HG02884 (cell line): ENCODE measurements at regions not wholly inside any gene's neighbourhood (a gene's known extent, or its start where the extent isn't known, plus 50 kb on each side); places are given as distances from the start of the nearest gene placed in this dataset.
"Not testable (repeated sequence)": the region's sequence is repeated elsewhere in the genome, so short reads cannot be mapped to it uniquely, and the experiment has no call there.

ENCODE experiments used
- ATAC-seq: cut with Tn5 transposase; IDR thresholded peaks from one replicate; pipeline ENCODE4 v1.9.1; 2021; ENCODE audit warnings: mild to moderate bottlenecking, moderate library complexity; ENCODE audit not compliant: unreplicated experiment

DNA sequence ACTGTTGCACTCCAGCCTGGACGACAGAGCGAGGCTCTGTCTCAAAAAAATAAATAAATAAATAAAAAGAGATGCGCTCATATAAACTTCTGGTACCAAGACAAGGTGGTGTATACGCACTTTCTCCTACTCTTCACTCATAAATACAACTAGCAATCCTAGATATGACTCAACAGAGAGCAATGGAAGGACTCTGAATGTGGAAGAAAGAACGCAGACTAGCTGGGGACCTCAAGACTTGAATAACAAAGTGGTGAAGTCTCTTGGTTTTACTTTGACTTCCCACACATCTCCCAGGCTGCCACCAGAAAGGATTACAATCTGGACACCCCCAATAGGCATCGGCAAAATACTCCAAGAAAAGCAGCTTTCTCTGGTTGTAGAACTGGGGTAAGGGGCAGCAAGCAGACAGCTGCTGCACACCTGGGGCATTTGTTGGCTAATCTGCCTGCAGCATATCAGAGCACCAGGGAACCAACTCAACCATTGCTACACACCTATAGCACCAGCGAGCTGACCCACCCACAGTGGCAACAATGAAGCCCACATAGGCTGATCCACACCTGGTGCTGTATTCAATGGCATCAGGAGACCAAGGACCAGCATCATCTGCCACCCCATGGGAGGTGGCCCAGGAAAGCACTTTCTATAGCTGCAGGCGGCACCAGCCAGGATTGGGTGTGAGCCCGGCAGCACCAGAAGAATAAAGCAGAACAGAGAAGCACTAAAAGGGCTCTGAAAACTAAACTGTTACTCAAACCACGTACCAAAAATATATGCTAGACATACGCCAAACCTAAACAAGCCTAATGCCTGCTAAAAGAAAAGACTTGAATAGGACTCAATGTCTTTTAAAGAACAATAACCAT, 1231.7 kb upstream of the TMEM132C start:
- ATAC-seq, result no peak

DNA sequence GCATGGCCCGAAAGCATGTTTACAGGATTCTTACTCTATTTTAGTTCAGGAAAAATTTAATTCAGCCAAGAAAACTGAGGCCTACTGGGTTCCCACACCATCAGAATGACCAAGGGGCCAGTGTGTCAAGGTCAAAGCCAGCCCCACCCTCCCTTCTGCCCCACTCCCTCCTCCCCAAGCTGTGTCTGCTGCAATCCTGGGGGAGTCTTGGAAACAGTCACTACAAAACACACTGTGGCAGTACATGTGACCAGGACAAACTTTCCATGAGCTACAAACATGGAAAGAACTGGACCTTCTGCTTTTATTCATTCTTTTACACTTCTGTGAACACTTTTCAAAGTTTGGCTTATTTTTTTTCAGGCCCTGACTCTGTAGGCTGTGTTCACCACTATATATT, 1228.8 kb upstream of the TMEM132C start:
- no peak for ATAC-seq

DNA sequence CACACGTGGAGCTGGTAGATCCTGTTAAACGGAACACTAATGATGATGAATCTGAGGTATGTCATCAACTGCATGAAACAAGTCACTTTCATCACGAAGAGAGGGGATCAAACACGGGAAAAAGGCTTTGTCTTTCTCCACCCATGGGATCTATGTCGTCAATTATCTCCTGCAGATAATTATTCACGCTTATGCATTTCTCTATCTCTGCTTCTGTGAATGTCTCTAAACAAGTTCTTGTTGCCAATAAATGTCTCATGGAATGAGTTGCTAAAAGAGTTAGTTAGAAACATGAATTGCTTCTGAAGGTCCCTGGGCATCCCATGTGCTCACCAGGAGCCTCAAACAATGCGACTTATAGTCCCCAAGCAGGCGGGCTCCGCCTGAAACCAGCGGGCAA, 1228.2 kb upstream of the TMEM132C start:
- no peak for ATAC-seq

DNA sequence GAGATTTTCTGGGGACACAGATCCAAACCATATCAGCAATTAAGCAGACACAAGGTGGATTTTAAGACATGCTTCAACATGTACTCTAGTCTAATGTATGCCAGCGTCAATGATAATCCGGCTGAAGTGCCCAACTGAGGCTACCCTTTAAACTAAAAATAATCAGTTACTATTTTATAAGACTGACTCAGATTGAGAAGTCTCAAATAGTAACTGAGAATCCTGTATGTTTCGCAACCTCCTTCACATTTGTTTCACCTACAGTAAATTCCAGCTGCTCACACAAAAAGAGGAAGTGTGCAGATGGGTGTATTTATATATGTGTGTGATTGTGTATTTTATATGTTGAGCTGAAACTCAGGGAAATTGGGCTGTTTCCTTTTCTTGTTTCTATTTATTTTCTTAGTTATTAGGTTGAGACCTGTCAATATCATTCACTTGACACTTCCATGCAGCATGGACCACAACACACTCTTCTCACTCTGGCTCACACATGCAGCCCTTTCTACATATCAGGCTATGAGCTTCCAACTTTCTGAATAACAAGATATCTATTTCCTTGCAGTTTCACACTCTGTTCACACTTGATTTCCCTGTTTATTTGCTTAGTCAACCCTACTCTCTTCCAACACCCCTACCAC, 1224.9 kb upstream of the TMEM132C start:
- peak; percentile 98 for ATAC-seq

DNA sequence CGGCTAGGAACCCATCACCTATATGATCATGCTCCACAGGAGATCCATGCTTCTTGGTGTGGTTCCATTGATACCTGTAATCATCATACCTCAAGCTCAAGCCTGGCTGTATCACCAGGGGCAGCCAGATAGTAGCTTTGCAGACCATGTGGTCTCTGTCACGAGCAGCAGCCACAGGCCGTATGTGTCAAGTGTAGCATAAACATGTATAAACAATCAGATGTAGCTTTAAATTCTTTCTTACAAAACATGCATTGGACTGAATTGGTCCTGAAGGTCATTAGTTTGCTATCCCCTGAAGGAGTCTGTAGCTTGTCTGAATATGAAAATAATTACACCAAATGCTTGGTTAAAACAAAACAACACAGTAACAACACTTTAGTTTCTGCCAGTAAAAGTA, 1223.2 kb upstream of the TMEM132C start:
- no peak for ATAC-seq

DNA sequence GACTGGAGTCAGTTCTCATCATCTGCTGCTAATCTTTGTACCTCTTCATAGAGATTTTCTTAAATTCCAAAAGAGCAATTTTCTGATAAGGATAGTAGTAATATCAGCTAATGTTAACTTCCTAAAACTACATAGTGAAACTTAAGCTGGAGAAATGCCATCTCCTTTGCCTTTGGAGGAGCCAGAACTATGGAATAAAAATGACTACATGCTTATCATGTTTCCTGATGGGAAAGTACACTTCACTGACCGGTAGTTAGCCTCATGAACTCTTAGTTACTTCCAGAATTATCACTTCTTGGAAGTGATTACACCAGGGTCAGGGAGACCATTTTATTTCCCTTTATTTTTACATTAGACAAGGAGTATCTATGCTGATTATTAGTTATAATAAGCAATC, 1222.1 kb upstream of the TMEM132C start:
- no peak for ATAC-seq

DNA sequence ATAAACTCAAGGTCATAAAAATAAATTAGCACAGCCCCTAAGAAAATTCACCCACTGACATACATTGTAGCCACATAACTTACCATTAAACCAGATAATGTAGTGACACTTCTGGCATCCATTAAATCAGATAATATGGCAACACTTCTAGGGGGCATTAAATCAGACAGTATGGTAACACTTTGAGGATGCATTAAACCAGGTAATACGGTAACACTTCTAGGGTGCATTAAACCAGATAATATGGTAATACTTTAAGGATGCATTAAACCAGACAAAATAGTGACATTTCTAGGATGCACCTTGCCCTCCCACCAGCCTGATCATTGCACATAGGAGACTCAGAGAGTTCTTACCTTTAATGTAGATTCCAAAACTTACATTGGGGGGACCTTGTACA, 1220.5 kb upstream of the TMEM132C start:
- no peak for ATAC-seq

DNA sequence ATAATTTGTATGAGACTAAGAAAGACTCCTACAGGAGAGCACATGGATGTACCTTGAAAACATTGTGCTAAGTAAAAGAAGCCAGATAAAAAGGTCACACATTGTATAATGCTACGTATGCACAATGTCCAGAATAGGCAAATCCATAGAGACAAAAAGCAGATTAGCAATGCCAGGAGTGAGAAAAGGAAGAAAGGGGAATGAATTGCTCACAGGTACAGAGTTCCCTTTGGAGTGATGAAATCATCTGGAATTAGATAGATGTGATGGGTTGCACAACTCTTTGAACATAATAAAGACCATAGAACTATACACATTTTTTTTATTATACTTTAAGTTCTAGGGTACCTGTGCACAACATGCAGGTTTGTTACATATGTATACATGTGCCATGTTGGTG, 1218.9 kb upstream of the TMEM132C start:
- no peak for ATAC-seq

DNA sequence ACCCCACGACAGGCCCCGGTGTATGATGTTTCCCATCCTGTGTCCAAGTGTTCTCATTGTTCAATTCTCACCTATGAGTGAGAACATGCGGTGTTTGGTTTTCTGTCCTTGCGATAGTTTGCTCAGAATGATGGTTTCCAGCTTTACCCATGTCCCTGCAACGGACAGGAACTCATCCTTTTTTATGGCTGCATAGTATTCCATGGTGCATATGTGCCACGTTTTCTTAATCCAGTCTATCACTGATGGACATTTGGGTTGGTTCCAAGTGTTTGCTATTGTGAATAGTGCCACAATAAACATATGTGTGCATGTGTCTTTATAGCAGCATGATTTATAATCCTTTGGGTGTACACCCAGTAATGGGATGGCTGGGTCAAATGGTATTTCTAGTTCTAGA, 1218.4 kb upstream of the TMEM132C start:
- ATAC-seq, result not testable (repeated sequence)

DNA sequence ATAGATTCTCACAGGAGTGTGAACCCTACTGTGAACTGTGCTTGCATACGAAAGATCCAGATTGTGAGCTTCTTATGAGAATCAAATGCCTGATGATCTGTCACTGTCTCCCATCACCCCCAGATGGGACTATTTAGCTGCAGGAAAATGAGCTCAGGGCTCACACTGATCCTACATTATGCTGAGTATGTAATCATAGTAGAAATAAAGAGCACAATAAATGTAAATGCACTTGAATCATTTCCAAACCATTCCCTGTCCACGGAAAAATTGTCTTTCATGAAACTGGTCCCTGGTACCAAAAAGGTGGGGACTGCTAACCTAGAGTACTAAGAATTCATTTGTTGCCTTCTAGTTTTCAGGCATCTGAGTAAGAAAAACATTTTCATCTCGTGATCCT, 1215.8 kb upstream of the TMEM132C start:
- no peak for ATAC-seq

DNA sequence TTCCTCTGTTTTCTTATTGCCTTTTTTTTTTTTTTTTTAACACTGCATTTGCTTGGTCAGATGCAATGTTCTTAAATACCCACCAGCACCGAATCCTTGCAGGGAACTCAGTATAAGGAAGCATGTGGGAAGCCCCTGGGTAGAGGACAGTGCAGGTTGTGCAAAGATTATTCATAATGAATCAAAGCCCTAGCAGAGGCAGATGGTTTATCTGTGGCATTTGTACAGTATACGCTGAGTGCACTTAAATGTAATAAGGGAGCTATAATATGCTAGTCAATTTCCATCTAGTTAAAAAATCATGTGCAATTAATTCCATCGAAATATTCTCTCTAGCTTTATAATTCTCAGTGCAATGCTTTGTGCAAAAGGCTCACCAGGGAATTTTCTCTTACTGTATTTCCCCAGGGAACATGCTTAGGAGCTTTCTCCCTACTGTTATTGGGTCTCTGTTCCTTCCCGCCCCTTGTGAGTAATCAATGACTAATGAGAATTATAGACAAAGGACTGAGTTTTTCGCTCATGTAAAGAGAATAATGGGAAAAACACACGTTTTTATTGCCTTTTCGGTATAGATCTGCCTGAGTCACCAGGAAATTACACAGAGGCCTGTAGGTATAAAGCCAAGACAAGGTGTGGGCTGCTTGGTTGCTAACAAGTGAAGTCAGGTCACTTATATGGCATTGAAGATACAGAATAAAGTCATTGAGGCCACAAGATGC, 1214.3 kb upstream of the TMEM132C start:
- no peak for ATAC-seq

DNA sequence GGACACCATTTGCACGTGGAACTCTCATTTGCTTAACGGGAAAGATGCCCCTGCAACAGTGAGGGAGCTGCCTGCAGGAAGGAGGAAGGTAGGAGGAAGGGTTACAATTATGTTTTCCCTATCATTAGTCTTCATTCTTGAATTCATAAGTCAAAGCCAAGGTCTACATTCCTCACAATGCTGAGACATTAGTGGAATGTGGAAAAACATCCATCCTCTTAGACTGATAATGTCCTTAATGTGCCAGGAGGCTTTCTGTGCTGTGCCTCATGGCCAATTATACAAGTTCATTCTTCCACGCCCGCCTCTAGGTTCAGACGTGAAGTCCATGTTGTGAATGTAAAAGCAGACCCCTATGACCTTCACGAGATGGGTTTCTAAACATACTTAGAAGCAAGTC, 1212.4 kb upstream of the TMEM132C start:
- ATAC-seq, result no peak

DNA sequence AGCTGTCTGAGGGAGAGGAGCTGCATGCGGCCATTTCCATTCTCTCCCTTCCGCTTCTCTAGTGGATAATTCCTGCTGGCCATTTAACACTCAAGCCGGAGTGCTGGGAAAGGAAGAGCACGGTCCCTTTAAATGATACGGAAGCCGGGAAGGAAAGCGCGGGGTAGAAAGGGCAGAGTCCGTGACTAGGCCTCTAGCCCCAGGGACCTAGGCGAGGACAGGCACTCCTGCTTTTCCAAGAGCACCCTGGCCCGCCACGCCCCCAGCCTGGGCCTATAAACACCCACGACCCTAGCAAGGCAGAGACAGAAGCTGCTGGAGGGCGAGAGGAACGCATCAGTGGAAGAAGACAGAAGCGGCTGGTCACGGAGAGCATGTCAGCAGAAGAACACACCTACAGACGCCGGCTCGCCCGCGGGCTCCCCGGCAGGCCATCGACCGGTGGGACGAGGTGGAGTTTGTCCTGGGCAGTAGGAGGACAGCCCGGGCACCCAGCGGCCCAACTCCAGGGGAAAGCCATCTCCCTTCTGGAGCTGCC, 1206.6 kb upstream of the TMEM132C start:
- no peak for ATAC-seq

DNA sequence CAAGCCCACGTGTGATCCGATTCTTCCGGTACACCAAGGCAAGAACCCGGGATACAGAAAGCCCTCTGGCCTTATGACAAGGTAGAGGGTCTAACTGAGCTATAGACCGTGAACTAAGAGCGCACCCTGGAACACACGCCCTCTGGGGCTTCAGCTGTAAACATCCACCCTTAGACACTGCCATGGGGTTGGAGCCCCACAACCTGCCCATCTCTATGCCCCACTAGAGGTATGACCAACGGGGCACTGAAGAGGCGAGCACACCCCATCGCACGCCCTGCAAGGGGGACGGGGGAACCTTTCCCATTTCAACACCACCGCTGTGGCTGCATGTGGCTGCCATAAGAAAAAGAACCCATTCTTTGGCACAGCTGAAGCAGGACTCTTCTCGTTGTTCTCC, 1206.0 kb upstream of the TMEM132C start:
- no peak for ATAC-seq

DNA sequence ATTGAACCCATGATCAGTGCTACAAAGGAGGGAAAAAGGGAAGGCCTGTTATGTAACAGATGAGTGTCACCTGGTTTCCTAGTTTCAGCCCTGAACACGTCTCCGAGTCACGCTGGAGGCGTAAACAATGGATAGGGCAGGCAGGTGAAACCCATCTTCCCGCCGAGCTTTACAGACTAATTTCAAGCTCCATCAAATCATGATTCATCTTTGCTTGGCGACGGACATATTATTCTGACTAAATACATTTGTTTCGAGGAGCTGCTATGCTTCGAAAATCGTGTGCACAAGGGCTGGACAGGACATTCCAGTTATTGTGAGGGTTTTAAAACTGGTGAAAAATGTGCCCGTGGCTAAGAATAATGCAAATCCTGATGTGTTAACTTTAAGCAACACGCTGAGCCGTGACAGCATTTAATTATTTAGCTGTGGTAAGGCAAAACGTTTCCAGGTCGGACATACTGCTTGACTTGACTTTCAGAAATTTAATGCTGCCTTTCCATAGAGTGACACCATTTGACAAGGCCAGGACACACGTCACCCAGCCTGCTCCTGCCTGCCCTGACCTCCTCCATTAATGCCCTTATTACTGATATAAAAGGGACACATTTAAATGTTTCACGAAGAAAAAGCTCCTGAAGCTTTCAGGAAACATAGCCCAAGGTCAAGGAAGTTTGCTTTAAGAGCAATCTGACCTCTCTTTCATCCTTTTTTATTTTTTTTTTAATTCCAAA, 1203.5 kb upstream of the TMEM132C start:
- no peak for ATAC-seq

DNA sequence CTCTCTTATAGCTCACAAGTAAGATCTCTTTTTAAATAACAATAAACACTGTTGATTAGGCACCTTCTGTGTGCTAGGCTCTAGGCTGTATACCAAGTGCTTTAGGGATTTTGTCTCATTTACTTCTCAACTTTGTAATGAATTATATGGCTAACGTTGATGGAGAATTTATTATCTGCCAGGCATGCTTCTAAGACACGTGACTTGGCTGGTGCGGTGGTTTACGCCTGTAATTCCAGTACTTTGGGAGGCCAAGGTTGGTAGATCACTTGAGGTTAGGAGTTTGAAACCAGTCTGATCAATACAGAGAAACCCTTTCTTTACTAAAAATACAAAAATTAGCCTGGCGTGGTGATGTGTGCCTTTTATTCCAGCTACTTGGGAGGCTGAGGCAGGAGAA, 1202.8 kb upstream of the TMEM132C start:
- ATAC-seq, result no peak

DNA sequence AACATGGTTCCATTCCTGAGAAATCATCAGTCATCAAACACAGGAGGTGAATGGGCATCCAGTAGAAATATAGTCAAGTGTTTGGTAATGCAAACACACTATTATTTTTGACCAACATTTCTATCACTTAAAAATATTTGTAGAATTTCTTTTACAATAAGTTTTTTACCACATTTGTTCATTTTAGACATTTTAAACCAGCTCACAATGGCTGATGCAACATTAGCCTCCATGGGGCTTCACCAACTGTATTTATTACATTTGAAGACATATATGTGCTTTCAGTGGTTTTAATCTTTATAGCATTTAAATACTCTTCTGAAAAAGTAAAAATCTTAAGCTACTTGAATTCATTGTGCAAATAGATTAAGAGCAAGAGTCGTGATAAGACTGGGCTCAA, 1201.4 kb upstream of the TMEM132C start:
- ATAC-seq, result no peak

DNA sequence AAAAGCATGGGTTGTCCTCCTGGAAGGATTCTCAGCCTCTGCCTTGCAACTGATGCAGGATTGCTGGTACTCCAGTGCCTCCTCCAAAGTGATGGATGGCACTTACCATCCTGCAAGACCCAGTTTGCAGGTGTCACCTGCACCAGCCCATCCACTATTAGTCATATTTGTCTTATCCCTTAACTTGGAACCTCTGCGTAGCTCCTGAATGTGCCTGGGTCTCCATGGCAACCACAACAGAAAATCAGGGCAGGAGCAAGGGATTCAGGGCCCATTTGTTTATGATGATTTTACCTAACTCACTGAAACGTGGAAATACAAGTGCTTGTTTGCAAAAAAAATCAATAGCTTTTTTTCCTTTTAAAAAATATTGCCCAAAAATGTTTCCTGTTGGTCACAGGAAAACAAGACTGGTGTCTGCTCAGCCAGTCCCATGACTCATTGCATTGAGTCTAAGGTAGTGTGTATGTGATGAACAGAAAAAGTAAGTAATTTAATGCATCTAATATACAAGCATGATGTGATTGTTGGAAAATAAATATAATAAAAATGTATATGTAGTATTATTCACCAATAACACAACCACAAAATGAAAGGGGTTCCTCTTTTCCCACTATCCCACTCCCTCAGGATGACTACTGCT, 1196.3 kb upstream of the TMEM132C start:
- ATAC-seq, result no peak

DNA sequence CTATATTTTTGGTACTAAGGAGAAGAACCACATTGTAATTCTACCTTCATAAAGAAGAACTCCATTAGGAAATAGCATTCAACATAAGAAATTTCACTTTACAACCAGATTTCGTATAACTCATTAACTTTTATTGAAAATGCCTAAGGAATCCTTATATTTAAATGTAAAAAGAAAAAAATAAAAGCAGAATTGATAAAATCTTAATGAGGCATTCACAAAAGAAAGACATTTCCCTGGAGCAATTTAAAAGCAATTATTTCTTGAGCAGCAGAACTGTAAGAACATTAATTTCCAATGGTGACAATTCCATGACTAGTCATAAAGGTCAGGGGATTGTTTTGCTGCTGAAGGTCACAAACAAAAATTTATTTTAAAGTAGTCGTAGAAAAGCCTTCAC, 1192.8 kb upstream of the TMEM132C start:
- no peak for ATAC-seq

DNA sequence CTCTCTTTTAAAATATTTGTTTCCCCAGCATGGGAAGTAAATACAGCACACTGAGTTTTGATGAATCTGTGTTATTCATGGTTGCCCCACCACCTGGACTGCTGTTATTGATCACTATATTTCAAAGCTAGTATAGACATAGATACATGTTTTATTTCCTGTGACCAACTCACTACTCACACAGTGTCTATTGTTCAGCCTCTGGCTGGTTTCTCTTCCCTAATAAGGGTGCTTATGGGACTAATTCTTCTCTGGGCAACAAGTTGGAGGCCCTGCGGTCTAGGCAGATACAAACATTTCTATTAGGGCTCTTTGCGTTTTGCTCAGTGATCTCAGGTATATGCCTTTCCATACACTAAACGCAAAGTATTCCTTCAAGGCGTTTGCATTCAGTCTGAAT, 1191.0 kb upstream of the TMEM132C start:
- no peak for ATAC-seq
